ENCODE measurements at regions not wholly inside any gene's neighbourhood (a gene's known extent, or its start where the extent isn't known, plus 50 kb on each side); places are given as distances from the start of the nearest gene placed in this dataset.

DNA sequence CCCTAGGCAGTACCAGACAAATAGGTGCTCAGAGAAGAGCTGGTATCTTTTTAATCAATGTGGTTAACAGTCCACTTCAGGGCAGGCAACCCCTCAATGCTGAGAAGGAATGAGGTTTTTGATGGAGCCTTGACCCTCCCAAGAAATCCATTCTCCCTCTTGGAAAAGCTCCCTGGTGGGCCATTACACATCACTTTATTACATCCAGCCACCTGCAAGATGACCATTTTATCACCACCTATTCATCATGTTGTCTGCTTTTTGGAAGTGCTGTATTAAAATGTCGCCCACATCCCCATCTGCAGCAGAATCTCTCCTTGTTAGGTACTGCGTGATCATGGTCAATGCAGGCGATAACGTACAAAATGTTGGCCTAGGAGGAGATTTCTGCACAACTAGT, 614.7 kb upstream of the TMEM132C start (continued):
- TF ChIP-seq NR2C2 (IDR thresholded peaks at IDR 0.05; ENCODE audit: borderline replicate concordance, control insufficient read depth, insufficient read length, low read depth) (no peak), POLR2AphosphoS5 (IDR thresholded peaks at IDR 0.05; ENCODE audit: low read length) (no peak), IRF3 (IDR thresholded peaks at IDR 0.05) (no peak), ZSCAN29 (IDR thresholded peaks at IDR 0.05) (no peak), E2F8 (IDR thresholded peaks at IDR 0.05; ENCODE audit: low read depth, partially characterized antibody) (no peak), PRDM15 (CRISPR knock-in tag; IDR thresholded peaks at IDR 0.05) (no peak), SMARCA5 (IDR thresholded peaks at IDR 0.05) (no peak), REST (IDR thresholded peaks at IDR 0.05; ENCODE audit: low read depth, low read length) (no peak)
